HepG2 (cell line): ENCODE measurements at regions not wholly inside any gene's neighbourhood (a gene's known extent, or its start where the extent isn't known, plus 50 kb on each side); places are given as distances from the start of the nearest gene placed in this dataset.

Experiments used
- RXRA ChIP-seq: sonication (generic); formaldehyde crosslinking; IDR thresholded peaks from 2 replicates; pipeline ENCODE4 v1.5.1; 2020; ENCODE audit warnings: missing genetic modification reagents
- SETDB1 ChIP-seq: sonication (generic); formaldehyde crosslinking; IDR thresholded peaks from 2 replicates; pipeline ENCODE4 v1.5.1; 2020; ENCODE audit warnings: missing genetic modification reagents, mild to moderate bottlenecking, borderline replicate concordance
- THAP9 ChIP-seq: sonication (generic); formaldehyde crosslinking; IDR thresholded peaks from 2 replicates; pipeline ENCODE4; 2020; ENCODE audit warnings: missing genetic modification reagents, mild to moderate bottlenecking, borderline replicate concordance
- ZNF317 ChIP-seq: sonication (generic); formaldehyde crosslinking; IDR thresholded peaks from 2 replicates; pipeline ENCODE4 v1.5.0; 2020; ENCODE audit warnings: mild to moderate bottlenecking, missing genetic modification reagents
- ZNF318 ChIP-seq: sonication (generic); formaldehyde crosslinking; IDR thresholded peaks from 2 replicates; pipeline ENCODE4 v1.4.0; 2020; ENCODE audit warnings: mild to moderate bottlenecking, missing genetic modification reagents
- ZNF597 ChIP-seq: sonication (generic); formaldehyde crosslinking; IDR thresholded peaks from 2 replicates; pipeline ENCODE4 v1.5.0; 2020; ENCODE audit warnings: missing genetic modification reagents

- TF ChIP-seq THAP9 (CRISPR knock-in tag) = no peak
- no peak for TF ChIP-seq SETDB1
- TF ChIP-seq ZNF318 = no peak
- no peak for TF ChIP-seq ZNF317 (CRISPR knock-in tag)
- no peak for TF ChIP-seq RXRA (CRISPR knock-in tag)
- TF ChIP-seq ZNF597 (CRISPR knock-in tag) = no peak
Measured at GRCh38 chr15:100758555-100758954, 121.1 kb upstream of the ALDH1A3 start (continued).
